K562 (cell line): ENCODE measurements at regions not wholly inside any gene's neighbourhood (a gene's known extent, or its start where the extent isn't known, plus 50 kb on each side); places are given as distances from the start of the nearest gene placed in this dataset.
"Not testable (repeated sequence)": the region's sequence is repeated elsewhere in the genome, so short reads cannot be mapped to it uniquely, and the experiment has no call there.

Source experiments
- ATAC-seq: fragments of 200-7000 bp; cut with Tn5 transposase; 3 replicates; pipeline ENCODE4 v1.9.1; 2020; ENCODE audit warnings: moderate library complexity
- BruUV-seq: library from RNA; stranded (reverse); fragments of 400-500 nt; replicated peaks from 2 replicates; lab custom pipeline; 2021; lab: Mats Ljungman, UMichigan
- CTCF ChIA-PET: fragments of 300-600 bp; formaldehyde crosslinking; extraction: SDS; loops from one replicate; lab custom pipeline; 2021; ENCODE audit warnings: low intra/inter-chr PET ratio; lab: Yijun Ruan, JAX
- POLR2A ChIA-PET: fragments of 300-600, 350-650 bp; sonication (Branson Sonifier 250); formaldehyde crosslinking; extraction: SDS; loops from one replicate; lab custom pipeline; 2021; ENCODE audit warnings: antibody characterized with exemption, inconsistent platforms; lab: Yijun Ruan, JAX
- DNase-seq, 4 experiments: peaks; one replicate each; pipeline versions ENCODE4 v3.0.0 to v3.0.0-alpha.2; 2011 to 2018; ENCODE audit warnings: low spot score in 3 of 4, mixed read lengths in 3 of 4; ENCODE audit errors: extremely low read depth in 1 of 4
- FAIRE-seq: peaks from 2 replicates; lab custom pipeline; 2011; peaks lifted over from hg19 to GRCh38; lab: Jason Lieb, UNC
- H2AFZ ChIP-seq: 2 replicates; pipeline ENCODE4 v1.6.0; 2011; ENCODE audit warnings: low read depth, low read length, control low read depth, inconsistent platforms
- H3K27ac ChIP-seq: fragments of 200-600 bp; 3 replicates; pipeline ENCODE4 v1.8.0; 2011; ENCODE audit warnings: low read depth, mild to moderate bottlenecking, control low read depth, inconsistent platforms, low read length, moderate library complexity, mixed read lengths; ENCODE audit errors: extremely low read depth
- H3K27me3 ChIP-seq, 2 experiments: fragments of 300-600 bp in 1 of 2; 2 replicates in 1 of 2; 3 replicates in 1 of 2; pipeline versions ENCODE4 v1.6.0 to v1.8.0; 2011; ENCODE audit warnings: inconsistent platforms in 2 of 2, low read length in 2 of 2, mild to moderate bottlenecking in 1 of 2, mixed read lengths in 1 of 2, moderate library complexity in 1 of 2; ENCODE audit not compliant: control insufficient read depth in 2 of 2, insufficient read depth in 2 of 2
- H3K36me3 ChIP-seq: fragments of 300-600 bp; 3 replicates; pipeline ENCODE4 v1.8.0; 2011; ENCODE audit warnings: mild to moderate bottlenecking, low read length, inconsistent platforms; ENCODE audit not compliant: control insufficient read depth, insufficient read depth
- H3K4me1 ChIP-seq, 2 experiments: fragments of 200-600 bp in 1 of 2; replicated peaks in 1 of 2; 2 replicates in 1 of 2; 3 replicates in 1 of 2; pipeline versions ENCODE4 v1.5.1 to v1.8.0; 2011; ENCODE audit warnings: inconsistent platforms in 2 of 2, low read length in 2 of 2, mild to moderate bottlenecking in 1 of 2, mixed read lengths in 1 of 2, moderate library complexity in 1 of 2; ENCODE audit not compliant: control insufficient read depth in 2 of 2, insufficient read depth in 2 of 2
- H3K4me2 ChIP-seq: 2 replicates; pipeline ENCODE4 v1.6.1; 2011; ENCODE audit warnings: low read length, control low read depth, inconsistent platforms, mixed read lengths; ENCODE audit not compliant: insufficient read depth
- H3K4me3 ChIP-seq: fragments of 200-600 bp; sonication (generic), shearing (Covaris generic); 2 replicates; pipeline ENCODE4 v1.5.1; 2016; ENCODE audit warnings: control low read depth, inconsistent platforms
- H3K79me2 ChIP-seq: fragments of 200-600 bp; 3 replicates; pipeline ENCODE4 v1.8.0; 2011; ENCODE audit warnings: low read length, inconsistent platforms; ENCODE audit not compliant: control insufficient read depth, insufficient read depth
- H3K9ac ChIP-seq, 2 experiments: 2 replicates each; pipeline versions ENCODE4 v1.6.0 to v1.6.1; 2011; ENCODE audit warnings: low read depth in 2 of 2, low read length in 2 of 2, control low read depth in 1 of 2, inconsistent platforms in 1 of 2, mild to moderate bottlenecking in 1 of 2, mixed read lengths in 1 of 2; ENCODE audit not compliant: insufficient read depth in 1 of 2
- H3K9me1 ChIP-seq: one replicate; pipeline ENCODE4 v1.6.0; 2011; ENCODE audit warnings: inconsistent platforms, mild to moderate bottlenecking, low read length, moderate library complexity; ENCODE audit not compliant: control insufficient read depth, insufficient read depth
- H3K9me3 ChIP-seq: replicated peaks from 2 replicates; pipeline ENCODE4 v1.5.1; 2011; ENCODE audit warnings: low read depth, low read length, inconsistent platforms; ENCODE audit not compliant: control insufficient read depth, insufficient read depth
- H4K20me1 ChIP-seq: replicated peaks from 2 replicates; pipeline ENCODE4 v1.6.1; 2011; ENCODE audit warnings: low read length, inconsistent platforms, mixed read lengths; ENCODE audit not compliant: control insufficient read depth, insufficient read depth
- ARID1B ChIP-seq: fragments of 450-650 bp; IDR thresholded peaks from 2 replicates; pipeline ENCODE4 v1.6.1; 2016; ENCODE audit warnings: antibody characterized with exemption, mild to moderate bottlenecking, inconsistent platforms
- HLTF ChIP-seq: fragments of 450-650 bp; IDR thresholded peaks from 2 replicates; pipeline ENCODE4 v1.6.1; 2016
- KDM2B ChIP-seq: fragments of 250-450 bp; sonication (Bioruptor Pico); IDR thresholded peaks from 2 replicates; pipeline ENCODE4 v1.8.0; 2021; ENCODE audit warnings: mild to moderate bottlenecking, moderate library complexity
- SMAD1 ChIP-seq: fragments of 150-350 bp; IDR thresholded peaks from 2 replicates; pipeline ENCODE4 v1.6.1; 2014; ENCODE audit warnings: low read length, low read depth; ENCODE audit not compliant: partially characterized antibody
- SREBF1 ChIP-seq: fragments of 150-350 bp; IDR thresholded peaks from 2 replicates; pipeline ENCODE4 v1.6.1; 2014; ENCODE audit warnings: antibody characterized with exemption, low read depth, low read length, borderline replicate concordance
- ZNF184 ChIP-seq: sonication (generic); formaldehyde crosslinking; IDR thresholded peaks from 2 replicates; pipeline ENCODE4 v1.5.0; 2020; ENCODE audit warnings: missing genetic modification reagents
- ZNF24 ChIP-seq: fragments of 450-650 bp; IDR thresholded peaks from 2 replicates; pipeline ENCODE4 v1.6.1; 2016
- WGBS: fragments of 100-300 bp; shearing (Covaris generic); methylation state at CpG from one replicate; pipeline ENCODE4 v1.1.6; 2016; ENCODE audit warnings: low coverage, mixed read lengths; ENCODE audit not compliant: insufficient coverage; ENCODE audit errors: missing lambda C conversion rate; 5-methylcytosine and 5-hydroxymethylcytosine counted together
- in situ Hi-C: fragments of 300-500 bp; cut with MboI; formaldehyde crosslinking; loops from 4 replicates; pipeline ENCODE4 v1.15.0; 2018; ENCODE audit warnings: inconsistent platforms, mixed read lengths
- intact Hi-C: fragments of 100-400 bp; cut with micrococcal nuclease; formaldehyde crosslinking; loops from 2 replicates; pipeline ENCODE4 v1.14.2; 2022
- TF ChIP-seq, protein P1 (sequence below): fragments of 450-650 bp; formaldehyde crosslinking; IDR thresholded peaks from 2 replicates; pipeline ENCODE4 v1.4.0; 2020; ENCODE audit warnings: mild to moderate bottlenecking

DNA sequence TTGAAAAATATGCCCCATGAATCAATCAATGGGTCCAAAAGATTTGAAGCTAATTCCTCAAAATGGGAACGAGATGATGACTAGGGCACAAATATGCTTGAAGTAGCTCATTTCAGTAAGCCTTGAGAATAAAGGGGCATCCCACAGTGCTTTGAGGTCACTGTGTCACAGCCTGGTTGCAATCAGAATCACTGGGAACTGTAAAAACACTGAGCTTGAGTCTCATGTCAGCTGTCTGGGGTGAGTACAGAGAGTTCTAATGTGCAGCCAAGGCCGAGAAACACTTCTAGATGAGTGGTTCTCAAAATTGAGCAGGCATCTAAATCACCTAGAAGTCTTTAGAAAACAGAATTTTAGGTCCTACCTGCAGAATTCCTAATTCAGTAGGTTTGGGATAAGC, 120.5 kb upstream of the EGFL6 start:
- POLR2A ChIA-PET, result interaction anchor here (0.7 kb wide), 1 partner anchor 36 kb away, joined by 3 read pairs; no protein-coding TSS in a partner anchor
- WGBS, result 0% methylated on average over 2 of the region's 2 CpGs
- Histone ChIP-seq H3K27me3 (peaks cover 0 to 6% of the 10 kb centered on the region in 2 experiments; a peak in 3 of 5 replicates), H2AFZ (no peak overlapping the region), H3K4me1 (no peaks in the 10 kb centered on the region), H3K9me3 (no peaks in the 10 kb centered on the region), H3K4me2 (no peak overlapping the region), H3K9ac (no peak overlapping the region), H3K27ac (no peak overlapping the region), H3K36me3 (no peaks in the 10 kb centered on the region), H3K79me2 (no peaks in the 10 kb centered on the region), H4K20me1 (no peaks in the 10 kb centered on the region), H3K4me3 (no peak overlapping the region), H3K9me1 (no peaks in the 10 kb centered on the region)
- intact Hi-C loops, result no loop called here
- CTCF ChIA-PET, result no interaction called here
- TF ChIP-seq HLTF, result no peak
- TF ChIP-seq ZNF184, result no peak
- TF ChIP-seq SREBF1, result no peak
- no peak for TF ChIP-seq ZNF24
- TF ChIP-seq SMAD1, result no peak
- TF ChIP-seq ARID1B, result no peak
- TF ChIP-seq, protein P1, sequence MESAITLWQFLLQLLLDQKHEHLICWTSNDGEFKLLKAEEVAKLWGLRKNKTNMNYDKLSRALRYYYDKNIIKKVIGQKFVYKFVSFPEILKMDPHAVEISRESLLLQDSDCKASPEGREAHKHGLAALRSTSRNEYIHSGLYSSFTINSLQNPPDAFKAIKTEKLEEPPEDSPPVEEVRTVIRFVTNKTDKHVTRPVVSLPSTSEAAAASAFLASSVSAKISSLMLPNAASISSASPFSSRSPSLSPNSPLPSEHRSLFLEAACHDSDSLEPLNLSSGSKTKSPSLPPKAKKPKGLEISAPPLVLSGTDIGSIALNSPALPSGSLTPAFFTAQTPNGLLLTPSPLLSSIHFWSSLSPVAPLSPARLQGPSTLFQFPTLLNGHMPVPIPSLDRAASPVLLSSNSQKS, result no peak
- TF ChIP-seq KDM2B, result no peak
- ATAC-seq (no peak), DNase-seq (no peak), FAIRE-seq (no peak)
- BruUV-seq, result no TSS peak
- in situ Hi-C loops, result no loop called here

DNA sequence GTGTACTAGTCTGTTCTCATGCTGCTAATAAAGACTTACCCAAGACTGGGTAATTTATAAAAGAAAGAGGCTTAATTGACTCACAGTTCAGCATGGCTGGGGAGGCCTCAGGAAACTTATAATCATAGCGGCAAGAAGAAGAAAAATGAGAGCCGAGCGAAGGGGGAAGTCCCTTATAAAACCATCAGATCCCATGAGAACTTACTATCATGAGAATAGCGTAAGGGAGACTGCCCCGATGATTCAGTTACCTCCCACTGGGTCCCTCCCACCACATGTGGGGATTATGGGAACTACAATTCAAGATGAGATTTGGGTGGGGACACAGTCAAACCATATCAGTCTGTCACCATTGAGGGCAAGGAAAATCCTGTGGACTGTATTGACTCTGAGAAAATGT, 121.8 kb upstream of the ATXN3L start:
- BruUV-seq, intact Hi-C loops, FAIRE-seq: not testable (repeated sequence)

More for the DNA sequence above, 121.8 kb upstream of the ATXN3L start:
- CTCF ChIA-PET, H3K27me3 ChIP-seq, H3K27ac ChIP-seq, H2AFZ ChIP-seq, H3K79me2 ChIP-seq, DNase-seq, H3K9ac ChIP-seq, H3K4me2 ChIP-seq, H3K4me1 ChIP-seq, H3K9me3 ChIP-seq, H3K36me3 ChIP-seq, H4K20me1 ChIP-seq, POLR2A ChIA-PET, H3K4me3 ChIP-seq, ATAC-seq, H3K9me1 ChIP-seq, in situ Hi-C loops: not testable (repeated sequence)
- WGBS, result 21% methylated on average over 5 of the region's 5 CpGs
